Suppressor macrophage (primary cell): ENCODE measurements at regions not wholly inside any gene's neighbourhood (a gene's known extent, or its start where the extent isn't known, plus 50 kb on each side); places are given as distances from the start of the nearest gene placed in this dataset.

Source experiments
- DNase-seq, 4 experiments: peaks; one replicate each; pipeline ENCODE4 v3.0.0-alpha.2; 2020 to 2022

GRCh38 chr7:95662987-95663386 lies 66.7 kb upstream of the PDK4 start:
- no peak for DNase-seq

- DNase-seq = no peak
Measured at GRCh38 chr7:95660023-95660434, 63.7 kb upstream of the PDK4 start.

DNA sequence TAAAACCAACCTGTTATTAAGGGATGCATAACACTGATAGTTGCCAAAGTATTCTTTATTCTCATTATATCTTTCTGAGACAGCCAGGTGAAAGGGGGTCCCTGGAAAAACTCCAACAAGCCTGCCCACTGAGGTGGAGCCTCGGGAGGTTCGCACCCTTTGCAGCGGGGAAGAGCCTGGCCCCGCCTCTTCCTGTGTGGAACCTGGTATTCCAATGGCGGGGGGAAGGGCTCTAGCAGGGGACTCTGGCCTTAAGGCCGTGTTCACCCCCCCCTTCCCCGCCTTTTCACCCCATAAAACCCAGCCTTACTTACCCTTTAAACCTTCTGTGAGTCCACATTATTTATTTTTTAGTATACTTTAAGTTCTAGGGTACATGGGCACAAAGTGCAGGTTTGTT lies 62.4 kb upstream of the PDK4 start:
- no peak for DNase-seq

GRCh38 chr7:95649546-95649945 lies 53.2 kb upstream of the PDK4 start:
- no peak for DNase-seq

- no peak for DNase-seq
Measured at GRCh38 chr7:95646350-95646749, 50.0 kb upstream of the PDK4 start.
